ENCODE measurements at regions not wholly inside any gene's neighbourhood (a gene's known extent, or its start where the extent isn't known, plus 50 kb on each side); places are given as distances from the start of the nearest gene placed in this dataset.

DNA sequence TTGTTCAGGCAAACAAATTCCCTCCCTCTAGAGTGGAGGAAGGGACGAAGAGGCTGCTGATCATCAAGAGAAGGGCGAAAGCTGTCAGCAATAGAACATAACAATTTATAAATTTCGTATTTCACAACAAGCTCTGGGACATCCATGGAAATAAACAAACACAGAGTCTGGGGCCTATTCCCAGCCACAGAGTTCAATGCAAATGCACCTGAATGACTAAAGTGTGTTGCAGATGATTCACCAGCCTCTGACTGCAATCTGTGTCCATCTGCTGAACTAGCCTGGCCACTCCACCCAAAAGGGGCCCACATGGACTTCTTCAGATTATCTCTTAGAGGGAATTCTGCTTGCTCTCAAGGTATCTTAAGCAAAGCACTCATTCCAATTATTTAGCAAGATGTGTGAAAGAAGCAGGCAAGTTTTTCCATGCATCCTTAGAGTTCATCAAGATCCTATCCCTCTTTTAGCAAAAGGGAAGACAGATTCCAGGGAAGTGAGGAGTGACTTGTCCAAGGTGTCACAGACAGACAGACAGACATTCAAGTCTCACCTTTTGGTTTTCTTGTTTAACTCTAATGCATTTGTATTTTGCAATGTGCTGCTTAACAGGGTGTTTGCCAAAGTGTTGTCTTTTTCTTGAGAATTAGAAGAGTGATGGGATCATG is 307.8 kb upstream of the PAPPA start:
- H3K27ac Mint-ChIP-seq, result peak overlapping the region in 1 of 3 experiments; percentile 62; a peak in 3 of 7 replicates
- Histone ChIP-seq H3K56ac (ENCODE audit: insufficient read length, low read depth, low read length) (no peak overlapping the region), H4K8ac (replicated peaks; ENCODE audit: insufficient read length, low read depth, low read length) (no peak overlapping the region), H3K9ac (ENCODE audit: extremely low read depth, insufficient read length, low read length) (no peak overlapping the region), H4K5ac (ENCODE audit: insufficient read length, low read depth, low read length) (no peak overlapping the region), H3K27me3 (ENCODE audit: insufficient read depth, low read length) (no peaks in the 10 kb centered on the region), H4K20me1 (ENCODE audit: control insufficient read depth, insufficient read depth, insufficient read length) (no peaks in the 10 kb centered on the region), H3K79me2 (ENCODE audit: insufficient read depth, low read length) (peaks cover 2% of the 10 kb centered on the region; the same call in 1 of the 2 replicates), H3K23me2 (ENCODE audit: insufficient read length, low read depth, low read length, poor library complexity, severe bottlenecking) (no peaks in the 10 kb centered on the region), H2BK12ac (ENCODE audit: insufficient read length, low read depth, low read length) (no peak overlapping the region), H3T11ph (ENCODE audit: low read length) (no peak overlapping the region), H3K4me2 (ENCODE audit: insufficient read depth, insufficient read length, low read length) (no peak overlapping the region), H2BK5ac (ENCODE audit: insufficient read length, low read length) (no peak overlapping the region), H3K4ac (ENCODE audit: low read depth, low read length) (no peak overlapping the region), H2AFZ (ENCODE audit: low read length) (no peak overlapping the region), H3K79me1 (ENCODE audit: insufficient read depth, low read depth, low read length, poor library complexity, severe bottlenecking) (no peaks in the 10 kb centered on the region), H3K9me3 (ENCODE audit: control insufficient read depth, low read depth, low read length) (no peaks in the 10 kb centered on the region), H3K27ac (ENCODE audit: insufficient read length, low read depth, low read length) (no peak overlapping the region), H2BK20ac (ENCODE audit: low read depth, low read length, poor library complexity, severe bottlenecking) (peak overlapping the region; percentile 90), H3K4me1 (ENCODE audit: insufficient read depth, low read length) (peaks cover 9% of the 10 kb centered on the region), H2BK15ac (ENCODE audit: low read depth, low read length) (no peak overlapping the region), H3K14ac (ENCODE audit: insufficient read depth, low read length) (no peak overlapping the region), H3K18ac (ENCODE audit: insufficient read length, low read depth, low read length) (no peak overlapping the region), H4K91ac (ENCODE audit: insufficient read length, low read depth, low read length) (no peak overlapping the region), H3K23ac (ENCODE audit: insufficient read length, low read depth, low read length) (no peak overlapping the region), H2AK5ac (ENCODE audit: insufficient read length, low read length) (no peak overlapping the region), H2BK120ac (ENCODE audit: low read depth, low read length, poor library complexity, severe bottlenecking) (no peak overlapping the region)
- TF ChIP-seq, protein P1, sequence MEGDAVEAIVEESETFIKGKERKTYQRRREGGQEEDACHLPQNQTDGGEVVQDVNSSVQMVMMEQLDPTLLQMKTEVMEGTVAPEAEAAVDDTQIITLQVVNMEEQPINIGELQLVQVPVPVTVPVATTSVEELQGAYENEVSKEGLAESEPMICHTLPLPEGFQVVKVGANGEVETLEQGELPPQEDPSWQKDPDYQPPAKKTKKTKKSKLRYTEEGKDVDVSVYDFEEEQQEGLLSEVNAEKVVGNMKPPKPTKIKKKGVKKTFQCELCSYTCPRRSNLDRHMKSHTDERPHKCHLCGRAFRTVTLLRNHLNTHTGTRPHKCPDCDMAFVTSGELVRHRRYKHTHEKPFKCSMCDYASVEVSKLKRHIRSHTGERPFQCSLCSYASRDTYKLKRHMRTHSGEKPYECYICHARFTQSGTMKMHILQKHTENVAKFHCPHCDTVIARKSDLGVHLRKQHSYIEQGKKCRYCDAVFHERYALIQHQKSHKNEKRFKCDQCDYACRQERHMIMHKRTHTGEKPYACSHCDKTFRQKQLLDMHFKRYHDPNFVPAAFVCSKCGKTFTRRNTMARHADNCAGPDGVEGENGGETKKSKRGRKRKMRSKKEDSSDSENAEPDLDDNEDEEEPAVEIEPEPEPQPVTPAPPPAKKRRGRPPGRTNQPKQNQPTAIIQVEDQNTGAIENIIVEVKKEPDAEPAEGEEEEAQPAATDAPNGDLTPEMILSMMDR (conservative IDR thresholded peaks at IDR 0.05), result no peak
- H3K4me3 Mint-ChIP-seq, result no peak overlapping the region
- peaks cover 5 to 47% of the 10 kb centered on the region in 2 experiments; a peak in 3 of 4 replicates for H3K4me1 Mint-ChIP-seq
- WGBS (ENCODE audit: extremely low coverage, insufficient read length, low lambda C conversion rate), result no CpG with 5 or more reads among the region's 3 CpGs
- peak; percentile 31 for DNase-seq
- no peaks in the 10 kb centered on the region; the same call in 1 of the 2 replicates for H3K27me3 Mint-ChIP-seq (ENCODE audit: low read depth)
- H3K36me3 Mint-ChIP-seq (ENCODE audit: insufficient read depth in 1 of 3, low read depth in 3 of 3), result peaks cover 6 to 15% (median 9%) of the 10 kb centered on the region in 3 experiments
- peaks cover 9 to 13% of the 10 kb centered on the region in 2 experiments for H3K9me3 Mint-ChIP-seq
